ENCODE measurements at regions not wholly inside any gene's neighbourhood (a gene's known extent, or its start where the extent isn't known, plus 50 kb on each side); places are given as distances from the start of the nearest gene placed in this dataset.

DNA sequence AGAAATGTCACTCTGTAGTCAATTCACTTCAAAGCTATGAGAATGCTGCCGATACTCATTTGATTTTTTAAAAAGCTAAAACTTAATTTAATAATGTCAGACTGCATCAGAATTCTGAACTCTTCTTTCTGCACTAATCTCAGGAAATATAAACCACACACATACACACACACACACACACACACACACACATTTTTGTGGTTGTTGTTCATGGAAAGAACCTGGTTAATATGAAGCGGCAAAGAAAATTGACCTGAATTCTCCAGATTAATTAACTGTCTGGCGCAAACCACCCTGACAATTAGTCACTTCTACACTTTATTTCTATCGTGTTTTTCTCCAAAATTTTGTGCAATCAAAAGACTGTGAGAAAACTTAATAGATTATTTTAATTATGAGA lies 740.5 kb downstream of the TLE1 start:
- Histone ChIP-seq H3K4me3 (no peak overlapping the region), H3K36me3 (no peaks in the 10 kb centered on the region), H3K27me3 (no peaks in the 10 kb centered on the region), H3K4me1 (no peaks in the 10 kb centered on the region), H3K27ac (no peak overlapping the region), H3K9me3 (no peaks in the 10 kb centered on the region)
- ATAC-seq (no peak), DNase-seq (no peak)
- TF ChIP-seq, protein P1, sequence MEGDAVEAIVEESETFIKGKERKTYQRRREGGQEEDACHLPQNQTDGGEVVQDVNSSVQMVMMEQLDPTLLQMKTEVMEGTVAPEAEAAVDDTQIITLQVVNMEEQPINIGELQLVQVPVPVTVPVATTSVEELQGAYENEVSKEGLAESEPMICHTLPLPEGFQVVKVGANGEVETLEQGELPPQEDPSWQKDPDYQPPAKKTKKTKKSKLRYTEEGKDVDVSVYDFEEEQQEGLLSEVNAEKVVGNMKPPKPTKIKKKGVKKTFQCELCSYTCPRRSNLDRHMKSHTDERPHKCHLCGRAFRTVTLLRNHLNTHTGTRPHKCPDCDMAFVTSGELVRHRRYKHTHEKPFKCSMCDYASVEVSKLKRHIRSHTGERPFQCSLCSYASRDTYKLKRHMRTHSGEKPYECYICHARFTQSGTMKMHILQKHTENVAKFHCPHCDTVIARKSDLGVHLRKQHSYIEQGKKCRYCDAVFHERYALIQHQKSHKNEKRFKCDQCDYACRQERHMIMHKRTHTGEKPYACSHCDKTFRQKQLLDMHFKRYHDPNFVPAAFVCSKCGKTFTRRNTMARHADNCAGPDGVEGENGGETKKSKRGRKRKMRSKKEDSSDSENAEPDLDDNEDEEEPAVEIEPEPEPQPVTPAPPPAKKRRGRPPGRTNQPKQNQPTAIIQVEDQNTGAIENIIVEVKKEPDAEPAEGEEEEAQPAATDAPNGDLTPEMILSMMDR (IDR thresholded peaks at IDR 0.05 in 4 of 5, conservative IDR thresholded peaks at IDR 0.05 in 1 of 5) = no peak
- TF ChIP-seq POLR2A (IDR thresholded peaks at IDR 0.05) = no peak
- in situ Hi-C loops (cut with MboI; ENCODE audit: low sequenced_read_pairs in 4 of 4) (no loop called here), intact Hi-C loops (cut with DNase I; ENCODE audit: low total_unique reads) (no loop called here)

DNA sequence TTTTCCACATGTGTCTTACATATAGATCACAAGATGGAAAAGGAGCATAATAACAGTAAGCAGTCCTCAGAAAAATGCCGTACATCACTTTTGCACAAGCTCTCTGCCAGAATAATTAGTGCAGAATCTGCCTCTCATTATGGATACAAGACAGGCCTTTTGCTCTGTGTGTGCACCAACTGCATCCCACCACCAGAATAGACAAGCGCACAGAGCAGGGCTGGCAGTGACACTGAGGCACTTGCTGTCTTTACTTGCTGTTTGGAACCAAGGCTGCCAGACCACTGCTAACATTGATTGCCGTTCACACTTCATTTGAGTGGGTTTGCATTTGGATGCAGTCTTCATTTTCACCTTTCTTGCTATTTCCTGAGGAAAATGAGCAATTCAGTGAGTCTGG lies 741.3 kb downstream of the TLE1 start:
- no peak for ATAC-seq
- no peak overlapping the region for H3K4me3 ChIP-seq

GRCh38 chr9:80946496-80947170 lies 742.7 kb downstream of the TLE1 start:
- in situ Hi-C loops (cut with MboI; ENCODE audit: low sequenced_read_pairs in 4 of 4) (no loop called here), intact Hi-C loops (cut with DNase I; ENCODE audit: low total_unique reads) (no loop called here)
- Histone ChIP-seq H3K4me1 (no peaks in the 10 kb centered on the region), H3K36me3 (no peaks in the 10 kb centered on the region), H3K9me3 (no peaks in the 10 kb centered on the region), H3K27ac (no peak overlapping the region), H3K27me3 (no peaks in the 10 kb centered on the region), H3K4me3 (no peak overlapping the region)
- TF ChIP-seq, protein P1 (IDR thresholded peaks at IDR 0.05 in 4 of 5, conservative IDR thresholded peaks at IDR 0.05 in 1 of 5) = no peak
- no peak for TF ChIP-seq POLR2A (IDR thresholded peaks at IDR 0.05)
- DNase-seq (no peak), ATAC-seq (no peak)

More for the DNA sequence above, 741.3 kb downstream of the TLE1 start:
- Histone ChIP-seq H3K4me1 (no peaks in the 10 kb centered on the region), H3K36me3 (no peaks in the 10 kb centered on the region), H3K27ac (no peak overlapping the region), H3K9me3 (no peaks in the 10 kb centered on the region), H3K27me3 (no peaks in the 10 kb centered on the region)
- intact Hi-C loops (cut with DNase I; ENCODE audit: low total_unique reads) = no loop called here
- in situ Hi-C loops (cut with MboI; ENCODE audit: low sequenced_read_pairs in 4 of 4) = no loop called here
- TF ChIP-seq, protein P1 (IDR thresholded peaks at IDR 0.05 in 4 of 5, conservative IDR thresholded peaks at IDR 0.05 in 1 of 5) = no peak
- no peak for TF ChIP-seq POLR2A (IDR thresholded peaks at IDR 0.05)
- no peak for DNase-seq

DNA sequence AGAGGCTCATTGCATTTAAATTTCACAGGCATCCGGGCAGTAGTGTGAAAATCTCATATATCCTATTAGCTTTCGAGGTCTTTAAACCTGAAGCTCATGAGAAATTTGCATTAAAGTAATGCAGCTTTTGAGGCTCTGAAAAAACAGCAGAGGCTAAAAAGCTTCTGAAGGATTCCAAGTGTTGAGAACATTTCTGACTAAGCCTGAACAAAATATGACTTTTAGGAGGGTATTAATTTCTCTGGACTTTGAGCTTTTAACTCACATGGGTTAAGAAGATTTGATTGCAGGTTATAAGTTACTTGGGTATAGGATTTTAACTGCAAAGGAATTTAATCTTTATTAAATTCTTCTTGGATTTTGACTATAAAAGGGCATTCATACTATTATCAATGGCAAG lies 743.9 kb downstream of the TLE1 start:
- in situ Hi-C loops (cut with MboI; ENCODE audit: low sequenced_read_pairs in 4 of 4) = no loop called here
- no peak for ATAC-seq
- TF ChIP-seq, protein P1 (IDR thresholded peaks at IDR 0.05 in 4 of 5, conservative IDR thresholded peaks at IDR 0.05 in 1 of 5) = no peak
- TF ChIP-seq POLR2A (IDR thresholded peaks at IDR 0.05) = no peak

GRCh38 chr9:80937645-80938044 lies 751.7 kb downstream of the TLE1 start:
- Histone ChIP-seq H3K4me3 (no peak overlapping the region), H3K27me3 (no peaks in the 10 kb centered on the region), H3K4me1 (no peaks in the 10 kb centered on the region), H3K9me3 (no peaks in the 10 kb centered on the region), H3K36me3 (no peaks in the 10 kb centered on the region), H3K27ac (no peak overlapping the region)
- TF ChIP-seq POLR2A (IDR thresholded peaks at IDR 0.05) = no peak
- TF ChIP-seq, protein P1 (IDR thresholded peaks at IDR 0.05 in 4 of 5, conservative IDR thresholded peaks at IDR 0.05 in 1 of 5) = no peak
- ATAC-seq = no peak
- in situ Hi-C loops (cut with MboI; ENCODE audit: low sequenced_read_pairs in 4 of 4) (no loop called here), intact Hi-C loops (cut with DNase I; ENCODE audit: low total_unique reads) (no loop called here)
- DNase-seq = no peak

More for the DNA sequence above, 743.9 kb downstream of the TLE1 start:
- H3K27ac ChIP-seq = no peak overlapping the region
- H3K9me3 ChIP-seq = no peaks in the 10 kb centered on the region
- intact Hi-C loops (cut with DNase I; ENCODE audit: low total_unique reads) = no loop called here
- DNase-seq = no peak
- no peak overlapping the region for H3K4me3 ChIP-seq
- H3K4me1 ChIP-seq = no peaks in the 10 kb centered on the region
- no peaks in the 10 kb centered on the region for H3K27me3 ChIP-seq
- H3K36me3 ChIP-seq = no peaks in the 10 kb centered on the region
